ENCODE measurements at regions not wholly inside any gene's neighbourhood (a gene's known extent, or its start where the extent isn't known, plus 50 kb on each side); places are given as distances from the start of the nearest gene placed in this dataset.

DNA sequence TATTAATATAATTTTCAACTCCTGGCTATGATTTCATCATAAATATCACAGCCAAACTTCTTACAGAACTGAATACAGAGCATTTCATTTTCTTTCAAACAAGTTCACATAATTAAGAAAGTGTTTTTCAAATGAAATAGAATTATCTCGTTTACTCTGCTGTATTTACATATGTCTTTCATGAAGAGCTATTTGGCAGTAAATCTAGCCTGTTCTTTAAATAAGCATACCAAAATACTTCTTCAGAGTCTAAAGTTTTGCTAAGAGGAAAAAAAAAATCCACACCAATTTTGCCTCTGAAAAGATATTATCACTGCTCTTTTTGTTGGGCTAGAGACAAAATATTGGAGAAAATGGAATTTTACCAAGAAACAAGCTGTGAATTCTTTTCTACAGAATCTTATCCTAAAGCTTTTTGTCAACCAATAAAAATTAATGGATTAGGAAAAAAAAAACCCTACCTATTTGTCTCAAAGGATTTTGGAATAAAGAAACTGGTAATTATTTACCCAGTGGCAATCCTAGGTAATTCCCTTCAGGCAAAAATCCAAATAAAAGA is 287.9 kb upstream of the NR3C2 start:
- Histone ChIP-seq H3K9me3 (ENCODE audit: insufficient read depth, low read length, severe bottlenecking) (no peaks in the 10 kb centered on the region), H3K4me3 (ENCODE audit: low read depth in 1 of 2, low read length in 2 of 2) (no peak overlapping the region), H3K36me3 (ENCODE audit: insufficient read depth, low read length) (no peaks in the 10 kb centered on the region), H2AFZ (ENCODE audit: low read depth, low read length) (no peak overlapping the region), H3K9ac (ENCODE audit: low read depth, low read length) (no peak overlapping the region), H3K27ac (ENCODE audit: low read length) (no peak overlapping the region), H3K4me2 (ENCODE audit: insufficient read depth, low read length) (no peak overlapping the region), H3K4me1 (ENCODE audit: insufficient read depth, low read length) (no peaks in the 10 kb centered on the region), H3K79me2 (ENCODE audit: insufficient read depth, low read length) (no peaks in the 10 kb centered on the region), H3K27me3 (ENCODE audit: insufficient read depth, low read length, poor library complexity) (no peaks in the 10 kb centered on the region), H4K20me1 (ENCODE audit: insufficient read depth, low read length) (no peaks in the 10 kb centered on the region)
- TF ChIP-seq, protein P1, sequence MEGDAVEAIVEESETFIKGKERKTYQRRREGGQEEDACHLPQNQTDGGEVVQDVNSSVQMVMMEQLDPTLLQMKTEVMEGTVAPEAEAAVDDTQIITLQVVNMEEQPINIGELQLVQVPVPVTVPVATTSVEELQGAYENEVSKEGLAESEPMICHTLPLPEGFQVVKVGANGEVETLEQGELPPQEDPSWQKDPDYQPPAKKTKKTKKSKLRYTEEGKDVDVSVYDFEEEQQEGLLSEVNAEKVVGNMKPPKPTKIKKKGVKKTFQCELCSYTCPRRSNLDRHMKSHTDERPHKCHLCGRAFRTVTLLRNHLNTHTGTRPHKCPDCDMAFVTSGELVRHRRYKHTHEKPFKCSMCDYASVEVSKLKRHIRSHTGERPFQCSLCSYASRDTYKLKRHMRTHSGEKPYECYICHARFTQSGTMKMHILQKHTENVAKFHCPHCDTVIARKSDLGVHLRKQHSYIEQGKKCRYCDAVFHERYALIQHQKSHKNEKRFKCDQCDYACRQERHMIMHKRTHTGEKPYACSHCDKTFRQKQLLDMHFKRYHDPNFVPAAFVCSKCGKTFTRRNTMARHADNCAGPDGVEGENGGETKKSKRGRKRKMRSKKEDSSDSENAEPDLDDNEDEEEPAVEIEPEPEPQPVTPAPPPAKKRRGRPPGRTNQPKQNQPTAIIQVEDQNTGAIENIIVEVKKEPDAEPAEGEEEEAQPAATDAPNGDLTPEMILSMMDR (IDR thresholded peaks at IDR 0.05; ENCODE audit: borderline replicate concordance, extremely low read depth, low read length, poor library complexity, severe bottlenecking): no peak
- DNase-seq (no peak), ATAC-seq (ENCODE audit: insufficient read depth, low read depth) (no peak)

DNA sequence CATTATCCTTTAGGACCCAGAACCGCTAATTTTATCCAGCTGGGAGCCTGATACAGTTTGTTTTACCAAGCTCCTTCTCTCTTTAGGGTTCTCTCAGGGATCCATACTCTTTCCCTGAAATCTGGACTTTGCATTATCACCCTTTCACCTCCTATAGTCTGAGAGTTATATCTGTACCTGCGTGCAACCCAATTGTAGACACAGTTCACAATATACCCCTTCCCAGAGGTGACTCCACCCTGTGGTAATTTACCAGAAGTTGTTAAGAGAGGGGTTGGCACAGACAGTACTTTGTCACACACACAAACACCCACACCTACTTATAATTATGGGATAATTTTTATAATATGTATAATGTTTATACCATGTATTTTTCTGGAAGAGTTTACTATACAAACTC is 275.8 kb upstream of the NR3C2 start:
- H4K20me1 ChIP-seq (ENCODE audit: insufficient read depth, low read length): no peaks in the 10 kb centered on the region
- H3K36me3 ChIP-seq (ENCODE audit: insufficient read depth, low read length): no peaks in the 10 kb centered on the region
- no peaks in the 10 kb centered on the region for H3K9me3 ChIP-seq (ENCODE audit: insufficient read depth, low read length, severe bottlenecking)
- H3K27me3 ChIP-seq (ENCODE audit: insufficient read depth, low read length, poor library complexity): no peaks in the 10 kb centered on the region
- H3K4me2 ChIP-seq (ENCODE audit: insufficient read depth, low read length): no peak overlapping the region
- no peak overlapping the region for H3K27ac ChIP-seq (ENCODE audit: low read length)
- H3K4me3 ChIP-seq (ENCODE audit: low read depth in 1 of 2, low read length in 2 of 2): no peak overlapping the region
- DNase-seq (no peak), ATAC-seq (ENCODE audit: insufficient read depth, low read depth) (no peak)
- H3K9ac ChIP-seq (ENCODE audit: low read depth, low read length): no peak overlapping the region
- TF ChIP-seq, protein P1 (IDR thresholded peaks at IDR 0.05; ENCODE audit: borderline replicate concordance, extremely low read depth, low read length, poor library complexity, severe bottlenecking): no peak
- TF ChIP-seq EZH2 (IDR thresholded peaks at IDR 0.05; ENCODE audit: borderline replicate concordance, low read depth, low read length, severe bottlenecking): no peak
- no peaks in the 10 kb centered on the region for H3K79me2 ChIP-seq (ENCODE audit: insufficient read depth, low read length)
- no peaks in the 10 kb centered on the region for H3K4me1 ChIP-seq (ENCODE audit: insufficient read depth, low read length)
- H2AFZ ChIP-seq (ENCODE audit: low read depth, low read length): no peak overlapping the region

DNA sequence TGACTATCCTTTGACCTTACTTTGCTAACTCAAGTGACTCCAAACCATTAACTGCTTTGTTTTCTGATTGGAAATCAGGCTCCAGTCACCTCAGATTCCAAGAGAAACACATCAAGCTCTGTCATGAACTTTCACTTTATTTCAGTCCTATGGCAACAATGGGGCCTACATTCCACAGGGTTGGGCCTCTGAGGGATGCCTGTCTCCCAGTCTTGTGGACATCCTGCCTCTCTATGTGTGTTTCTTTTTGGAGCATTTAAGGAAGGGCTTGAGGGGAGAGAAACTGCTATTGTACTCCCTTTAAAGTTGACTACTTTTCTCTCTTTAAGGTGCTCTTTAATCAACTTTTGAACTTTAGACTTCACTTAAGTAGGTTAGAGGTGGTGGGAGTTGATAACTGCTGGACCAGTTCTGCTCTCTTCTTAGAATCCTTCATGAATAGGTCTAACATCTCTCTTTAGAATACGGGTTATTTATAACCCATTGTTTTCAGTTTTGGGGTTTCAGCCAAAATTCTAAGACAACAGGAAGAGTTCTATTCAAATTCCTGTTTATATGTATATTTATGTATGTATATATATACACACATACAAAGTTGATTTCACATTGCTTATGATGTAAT is 274.3 kb upstream of the NR3C2 start:
- no peaks in the 10 kb centered on the region for H3K36me3 ChIP-seq (ENCODE audit: insufficient read depth, low read length)
- no peak overlapping the region for H3K4me2 ChIP-seq (ENCODE audit: insufficient read depth, low read length)
- no peak overlapping the region for H2AFZ ChIP-seq (ENCODE audit: low read depth, low read length)
- no peaks in the 10 kb centered on the region for H4K20me1 ChIP-seq (ENCODE audit: insufficient read depth, low read length)
- no peak for TF ChIP-seq EZH2 (IDR thresholded peaks at IDR 0.05; ENCODE audit: borderline replicate concordance, low read depth, low read length, severe bottlenecking)
- TF ChIP-seq, protein P1 (IDR thresholded peaks at IDR 0.05; ENCODE audit: borderline replicate concordance, extremely low read depth, low read length, poor library complexity, severe bottlenecking): no peak
- no peak for DNase-seq
- no peaks in the 10 kb centered on the region for H3K9me3 ChIP-seq (ENCODE audit: insufficient read depth, low read length, severe bottlenecking)
- H3K27ac ChIP-seq (ENCODE audit: low read length): no peak overlapping the region
- H3K4me3 ChIP-seq (ENCODE audit: low read depth in 1 of 2, low read length in 2 of 2): no peak overlapping the region
- no peaks in the 10 kb centered on the region for H3K79me2 ChIP-seq (ENCODE audit: insufficient read depth, low read length)
- H3K27me3 ChIP-seq (ENCODE audit: insufficient read depth, low read length, poor library complexity): no peaks in the 10 kb centered on the region
- no peaks in the 10 kb centered on the region for H3K4me1 ChIP-seq (ENCODE audit: insufficient read depth, low read length)
- no peak for ATAC-seq (ENCODE audit: insufficient read depth, low read depth)
- H3K9ac ChIP-seq (ENCODE audit: low read depth, low read length): no peak overlapping the region
